ENCODE measurements at regions not wholly inside any gene's neighbourhood (a gene's known extent, or its start where the extent isn't known, plus 50 kb on each side); places are given as distances from the start of the nearest gene placed in this dataset.

DNA sequence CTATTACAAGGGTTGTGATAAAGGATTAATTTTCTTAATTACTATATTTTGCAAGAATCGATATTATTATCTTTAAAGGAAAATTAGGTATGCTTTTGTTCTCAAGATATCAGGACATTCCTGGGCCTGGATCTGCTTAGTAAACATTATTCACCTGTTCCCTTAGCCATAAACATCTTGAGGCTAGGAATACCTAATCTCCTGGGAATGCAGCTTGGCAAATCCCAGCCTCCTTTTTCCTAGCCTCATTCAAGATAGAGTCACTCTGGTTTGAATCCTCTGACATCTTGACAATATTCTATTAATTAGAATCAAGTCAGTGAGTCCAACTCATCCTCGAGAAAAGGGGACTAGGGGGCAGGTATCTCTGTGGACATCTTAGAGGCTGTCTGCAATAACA is 327.1 kb downstream of the STIM2 start:
- no peak for DNase-seq

DNA sequence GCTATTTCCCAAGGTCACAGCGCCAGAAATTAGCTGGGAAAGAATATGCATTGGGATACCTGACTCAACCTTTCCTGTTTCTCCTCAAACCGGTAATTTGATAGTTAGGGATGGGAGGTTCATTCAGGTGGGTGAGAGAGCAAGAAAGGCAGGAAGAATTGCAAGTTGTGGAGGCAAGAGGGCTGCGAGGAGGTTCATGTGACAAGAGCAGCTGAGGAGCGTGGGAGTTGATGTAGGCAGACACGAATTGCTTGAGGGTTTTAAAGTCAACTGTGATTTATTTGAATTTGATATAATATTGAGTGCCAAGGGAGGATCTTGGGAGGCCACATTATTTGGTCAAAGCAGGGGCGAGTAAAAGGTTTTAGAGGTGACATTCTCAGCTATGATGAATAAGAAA is 329.0 kb downstream of the STIM2 start:
- DNase-seq, result no peak

DNA sequence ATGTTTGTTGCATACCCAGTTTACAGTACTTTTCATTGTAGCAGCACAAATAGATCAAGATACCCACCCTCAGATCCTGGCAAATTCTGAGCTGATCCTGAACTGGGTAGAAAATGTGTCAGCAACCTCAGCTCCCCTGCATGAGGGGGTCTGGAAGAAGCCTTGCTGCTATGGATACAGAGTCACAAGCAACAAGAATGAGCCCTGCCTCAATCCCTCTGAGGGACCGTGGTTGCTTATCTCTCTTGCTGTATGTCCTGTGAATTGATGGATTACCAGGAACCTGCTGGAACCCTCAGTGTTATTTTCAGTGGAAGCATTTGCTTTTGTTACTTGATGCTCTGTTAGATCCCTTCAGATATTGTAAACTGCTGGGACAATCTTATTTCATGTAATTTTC is 331.0 kb downstream of the STIM2 start:
- no peak for DNase-seq

DNA sequence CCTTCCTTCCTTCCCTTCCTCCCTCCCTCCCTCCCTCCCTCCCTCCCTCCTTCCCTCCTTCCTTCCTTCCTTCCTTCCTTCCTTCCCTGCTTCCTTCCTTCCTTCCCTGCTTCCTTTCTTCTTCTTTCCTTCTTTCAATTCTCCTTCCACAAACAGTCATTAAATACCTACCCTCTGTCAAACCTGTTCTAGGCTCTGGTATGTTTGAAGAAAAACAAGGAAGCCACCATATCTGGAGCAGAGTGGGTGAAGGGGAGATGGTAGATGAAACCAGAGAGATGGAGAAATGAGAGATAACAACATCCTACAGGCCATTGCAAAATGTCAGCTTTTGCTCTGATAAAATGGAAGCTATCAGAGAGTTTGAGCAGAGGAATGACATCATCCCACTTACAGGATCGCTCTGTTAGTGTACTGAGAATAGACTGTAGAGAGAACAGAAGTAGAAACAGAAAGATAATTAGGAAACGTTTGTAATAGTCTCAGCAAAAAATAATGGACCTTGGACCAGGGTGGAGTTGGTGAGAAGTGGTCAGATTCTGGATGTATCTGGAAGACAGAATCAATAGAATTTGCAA is 334.0 kb downstream of the STIM2 start:
- DNase-seq, result no peak

DNA sequence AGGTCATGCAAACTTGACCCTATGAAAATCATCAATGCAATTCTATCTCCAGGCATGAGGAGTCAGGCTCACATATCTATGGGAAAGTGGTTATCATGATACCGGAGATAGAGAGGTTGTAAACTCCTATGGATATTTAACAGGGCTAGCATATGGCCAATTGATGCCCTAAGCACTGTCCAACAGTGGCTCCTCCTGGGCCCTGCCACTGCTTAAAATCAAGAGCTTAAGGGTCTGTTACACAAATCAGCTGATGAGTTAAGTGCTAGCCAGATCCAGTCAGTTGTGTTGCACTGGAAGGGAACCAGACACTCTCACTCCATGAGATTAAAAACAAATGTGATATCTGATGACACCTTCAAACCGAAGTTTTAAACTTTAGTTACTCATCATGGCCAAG is 337.6 kb downstream of the STIM2 start:
- DNase-seq, result no peak

DNA sequence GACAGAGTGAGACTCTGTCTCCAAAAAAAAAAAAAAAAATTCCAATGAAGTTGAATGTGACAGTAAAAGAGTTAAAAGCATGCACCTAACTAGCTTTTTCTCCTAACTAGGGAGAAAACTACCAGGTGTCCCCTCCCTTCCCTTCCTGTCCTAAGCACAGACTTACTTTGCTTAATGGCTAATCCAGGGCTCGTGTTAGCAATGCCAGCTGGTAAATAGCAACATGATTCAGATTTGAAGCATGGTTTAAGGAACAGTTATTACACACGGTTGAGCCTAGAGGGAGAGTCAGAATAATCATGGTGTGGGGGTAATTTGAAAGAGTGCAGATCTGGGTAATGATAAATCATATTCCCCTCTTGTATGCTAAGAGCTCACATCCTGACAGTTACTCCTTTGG is 338.3 kb downstream of the STIM2 start:
- DNase-seq, result no peak

DNA sequence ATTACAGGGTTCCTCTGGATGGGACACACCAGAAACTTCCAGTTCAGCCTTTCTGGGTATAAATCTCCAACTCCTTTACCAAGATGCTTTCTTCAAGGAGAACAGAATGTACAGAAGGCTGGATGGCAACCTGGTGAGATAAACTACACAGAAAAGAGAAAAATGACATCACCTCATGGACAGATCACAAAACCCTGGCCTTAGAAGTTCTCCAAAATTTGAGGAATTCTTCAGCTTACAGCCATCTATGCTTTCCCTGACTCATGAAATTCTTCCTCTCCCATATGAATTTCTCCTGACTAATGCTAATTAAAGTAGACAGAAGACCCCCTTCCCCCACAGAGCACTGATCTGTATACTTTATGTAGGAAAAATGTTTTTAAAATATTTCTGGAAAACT is 345.4 kb downstream of the STIM2 start:
- no peak for DNase-seq

DNA sequence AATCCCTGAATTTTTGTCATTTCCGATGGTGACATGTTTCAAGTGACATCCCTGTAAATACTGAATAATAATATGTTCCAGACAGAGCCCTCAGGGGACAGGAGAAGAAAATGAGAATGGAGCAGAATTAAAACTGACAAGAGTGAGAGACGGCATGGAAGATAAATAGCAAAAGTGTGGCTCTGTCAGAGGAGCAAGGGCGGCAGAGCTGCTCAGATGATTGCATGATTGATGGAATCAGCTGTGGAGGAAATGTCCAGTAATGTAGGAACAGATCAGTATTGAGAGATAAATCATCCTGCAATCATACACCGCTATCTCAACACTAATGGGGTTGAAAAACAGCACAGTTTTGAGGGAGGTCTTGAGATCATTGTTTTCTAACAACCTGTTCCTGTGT is 350.3 kb downstream of the STIM2 start:
- DNase-seq, result no peak

DNA sequence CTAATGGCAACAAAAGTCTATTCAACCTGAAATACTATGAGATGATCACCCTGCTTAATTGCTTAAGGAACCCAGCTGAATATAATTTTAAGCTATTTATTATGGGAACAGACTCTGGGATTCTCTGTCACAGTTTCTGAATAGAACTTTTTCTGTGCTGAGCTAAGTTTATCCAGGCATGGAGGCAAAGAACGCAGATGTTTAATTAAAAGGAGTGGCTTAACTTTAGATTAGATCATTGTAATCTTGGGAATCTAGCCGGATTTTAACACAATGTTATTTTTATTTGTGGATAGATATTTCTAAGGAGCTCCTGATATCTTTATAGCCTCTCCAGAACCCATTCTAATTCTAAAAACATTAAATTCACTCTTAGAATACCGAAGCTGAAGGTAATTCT is 353.4 kb downstream of the STIM2 start:
- DNase-seq, result no peak

DNA sequence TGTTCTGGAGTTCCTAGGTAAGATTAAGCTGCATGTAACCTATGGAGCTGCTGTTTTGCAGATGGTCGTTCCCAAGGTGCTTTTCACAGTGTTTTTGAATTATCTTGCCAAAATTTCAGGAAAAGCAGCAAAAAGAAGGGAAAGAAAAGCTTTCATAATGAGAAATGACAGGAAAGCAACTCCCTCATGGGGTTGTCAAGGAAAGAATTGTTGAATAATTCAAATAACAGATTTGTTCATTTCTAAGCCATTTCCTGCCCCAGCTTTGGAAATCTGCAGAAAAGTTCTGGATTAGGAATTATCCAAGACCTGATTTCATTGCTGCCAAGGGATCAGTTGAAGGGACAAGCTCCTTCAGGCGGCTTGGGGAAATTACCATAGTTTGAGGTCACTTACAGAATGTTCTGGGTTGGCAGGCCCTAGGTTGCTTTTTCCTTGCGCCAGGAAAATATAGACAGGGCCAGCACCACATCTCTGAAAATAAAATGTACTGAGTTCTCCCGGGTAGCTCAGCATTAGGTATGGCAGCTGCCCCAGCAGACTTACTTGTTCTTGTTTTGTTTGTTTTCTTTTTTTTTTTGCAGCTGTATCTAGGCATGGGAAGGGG is 354.7 kb downstream of the STIM2 start:
- no peak for DNase-seq

DNA sequence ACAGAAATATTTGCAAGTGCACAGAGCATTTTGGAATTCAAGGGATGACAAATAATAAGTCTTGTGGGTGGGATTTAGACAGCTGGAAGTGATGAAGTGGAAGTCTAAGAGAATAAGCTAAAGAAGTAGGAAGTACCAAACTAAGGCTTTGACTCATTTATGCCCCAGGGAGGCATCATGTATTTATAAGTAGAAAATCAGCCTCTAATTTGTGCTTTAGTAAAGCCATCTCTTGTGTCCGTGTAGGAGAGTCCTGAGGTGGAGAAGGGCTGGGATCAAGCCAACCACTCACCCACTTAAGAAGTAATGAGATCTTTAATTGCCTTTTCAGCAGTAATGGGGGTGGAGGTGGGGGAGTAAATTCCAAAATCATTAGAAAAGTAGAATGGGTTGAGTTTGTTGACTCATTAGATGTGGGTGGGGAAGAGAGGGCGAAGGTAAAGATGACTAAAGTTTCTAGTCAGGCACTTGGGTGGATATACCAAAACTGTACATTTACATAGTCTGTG is 356.7 kb downstream of the STIM2 start:
- no peak for DNase-seq

DNA sequence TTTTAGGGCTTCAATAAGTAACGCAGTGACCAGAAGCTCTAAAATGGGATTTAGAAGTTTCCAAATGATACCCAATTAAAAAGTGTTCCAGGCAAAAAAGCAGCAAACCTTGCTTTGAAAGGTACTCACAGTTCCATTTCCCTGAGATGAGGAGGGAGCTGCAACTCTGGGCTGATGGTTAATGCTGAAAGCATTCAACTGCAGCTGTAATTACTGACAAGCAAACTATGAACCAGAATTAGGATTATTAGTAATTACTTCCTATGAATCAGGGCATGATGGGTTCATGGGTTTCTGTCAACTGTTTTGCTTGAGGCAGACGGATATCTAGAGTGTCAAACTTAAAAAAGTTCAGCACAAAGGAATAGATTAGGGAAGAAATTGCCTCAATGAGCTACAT is 357.4 kb downstream of the STIM2 start:
- DNase-seq, result no peak

DNA sequence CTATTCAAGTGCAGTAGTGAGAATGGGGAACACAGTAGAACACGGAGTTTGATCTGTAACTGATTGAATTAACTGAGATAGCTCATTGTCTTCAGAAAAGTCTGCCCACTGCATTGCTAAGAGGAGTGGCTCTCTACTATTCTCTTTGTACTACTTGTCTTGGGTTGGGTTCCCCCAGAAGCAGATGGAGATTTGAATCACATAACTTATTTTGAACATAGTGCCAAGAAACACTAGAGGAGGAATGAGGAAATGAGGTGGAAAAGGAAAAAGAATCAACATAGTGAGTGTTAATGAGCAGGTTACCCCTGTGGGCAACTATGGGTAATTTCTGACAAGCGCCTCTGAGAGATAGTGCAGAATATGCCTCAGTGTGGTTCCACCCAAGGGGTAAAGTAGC is 362.7 kb downstream of the STIM2 start:
- no peak for DNase-seq

DNA sequence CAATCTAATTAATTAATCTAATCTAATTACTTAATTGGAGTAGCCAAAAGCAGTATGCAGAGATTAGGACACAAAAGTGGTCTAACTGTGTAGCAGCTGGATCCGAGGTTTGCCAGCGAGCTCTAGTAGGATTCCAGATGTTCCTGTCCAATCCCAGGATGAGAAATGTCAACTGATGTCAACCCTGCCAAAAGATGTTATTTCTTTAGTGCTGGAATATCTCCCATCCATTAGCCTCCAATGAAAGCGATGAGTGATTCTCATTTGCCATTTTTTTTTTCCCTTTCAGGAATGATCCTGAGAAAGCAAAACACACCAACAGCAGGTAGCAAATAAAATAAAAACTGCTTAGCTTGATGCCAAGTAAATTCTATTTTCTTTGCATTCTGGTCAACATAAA is 372.9 kb downstream of the STIM2 start:
- no peak for DNase-seq

DNA sequence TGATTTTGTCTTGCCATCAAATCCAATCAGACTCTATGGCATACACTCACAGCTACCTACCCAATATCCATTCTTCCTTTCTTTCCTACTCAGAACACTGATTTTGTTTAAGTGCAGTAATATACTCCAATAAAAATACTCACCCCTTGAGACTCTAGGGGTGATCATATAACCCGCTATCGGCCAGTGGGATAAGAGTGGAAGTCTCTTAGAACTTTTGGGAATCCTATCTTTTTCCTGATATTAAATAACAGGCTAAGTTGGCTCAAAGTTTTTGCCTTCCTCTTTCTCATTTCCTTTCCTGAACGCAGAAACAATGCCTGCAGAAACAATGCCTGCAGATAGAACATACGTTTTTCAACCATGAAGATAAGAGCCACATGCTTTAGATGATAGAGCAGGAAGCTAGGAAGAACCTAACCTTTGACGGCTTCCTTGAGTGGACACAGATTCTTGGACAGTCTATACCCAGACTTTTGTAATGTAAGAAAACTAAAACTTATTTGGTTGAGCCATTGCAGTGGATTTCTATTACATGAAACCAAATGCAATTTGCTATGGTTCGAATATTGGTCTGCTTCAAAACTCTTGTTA is 373.8 kb downstream of the STIM2 start:
- DNase-seq, result no peak

DNA sequence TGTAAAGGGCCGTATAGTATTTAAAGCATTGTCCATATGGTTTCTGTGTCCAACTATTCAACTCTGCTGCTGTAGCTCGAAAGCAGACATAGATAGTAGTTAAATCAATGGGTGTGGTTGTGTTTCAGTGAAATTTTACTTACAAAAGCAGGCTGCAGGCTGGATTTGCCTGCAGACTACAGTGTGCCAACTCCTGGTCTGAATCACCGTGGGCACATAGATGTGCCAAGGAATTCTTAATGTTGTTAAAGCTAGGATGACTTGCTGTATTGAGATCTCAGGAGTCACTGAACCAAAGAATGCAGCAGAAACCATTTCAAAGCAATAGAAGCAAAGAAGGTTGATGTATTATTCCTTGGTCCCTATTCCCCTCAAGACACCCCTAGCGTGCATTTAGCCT is 379.0 kb downstream of the STIM2 start:
- DNase-seq, result no peak

DNA sequence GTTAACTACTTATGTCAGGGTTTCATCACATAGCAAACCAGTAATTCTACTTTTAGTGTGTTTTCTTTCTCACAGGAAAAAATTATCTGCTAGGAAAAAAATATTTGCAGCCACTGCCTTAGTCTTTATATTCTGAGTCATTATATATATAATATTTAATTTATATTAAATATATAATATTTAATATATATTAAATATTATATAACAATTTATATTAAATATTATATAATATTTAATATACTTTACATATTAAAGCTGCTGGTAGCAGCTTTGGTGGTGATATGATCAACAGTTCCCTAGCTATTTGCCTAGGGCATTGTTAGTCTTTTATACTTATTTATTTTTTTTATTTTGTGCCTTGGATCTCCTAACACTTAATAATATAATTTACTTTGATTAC is 381.6 kb downstream of the STIM2 start:
- DNase-seq, result no peak

DNA sequence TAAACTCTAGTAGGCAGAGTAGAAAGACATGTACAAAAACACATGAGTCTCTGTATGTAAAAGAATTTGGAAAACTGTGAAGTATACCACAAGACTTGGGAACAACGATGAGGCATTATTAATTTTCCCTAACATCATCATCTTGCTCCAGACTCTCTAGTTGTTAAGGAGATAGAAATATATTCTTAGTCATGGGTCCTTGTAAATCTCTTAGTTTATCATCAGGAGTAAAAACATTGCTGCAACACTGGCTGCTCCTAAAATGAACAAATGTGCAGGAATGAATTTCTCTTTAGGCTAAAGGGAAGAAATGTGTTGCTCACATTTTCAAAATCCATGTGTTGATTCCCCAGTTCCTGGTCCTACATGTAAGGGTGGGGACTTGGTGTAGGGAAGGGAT is 384.6 kb downstream of the STIM2 start:
- no peak for DNase-seq

DNA sequence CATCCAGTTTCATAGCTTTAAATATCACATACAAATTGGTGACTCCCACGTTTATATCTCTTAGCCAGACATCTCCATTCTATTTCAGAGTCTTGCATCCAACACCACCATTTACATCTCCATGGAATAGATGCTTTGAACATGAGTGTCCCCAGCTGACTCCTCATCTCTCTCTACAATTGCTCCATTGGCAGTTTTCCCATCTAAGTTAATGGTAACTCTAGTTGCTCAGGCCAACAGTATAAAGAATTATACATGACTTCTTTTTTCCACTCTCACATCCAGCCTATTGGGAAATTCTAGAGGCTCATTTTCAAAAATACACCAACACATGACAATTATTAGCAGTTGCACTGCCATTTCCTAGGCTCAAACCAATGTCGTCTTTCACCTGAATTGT is 388.2 kb downstream of the STIM2 start:
- DNase-seq, result no peak

DNA sequence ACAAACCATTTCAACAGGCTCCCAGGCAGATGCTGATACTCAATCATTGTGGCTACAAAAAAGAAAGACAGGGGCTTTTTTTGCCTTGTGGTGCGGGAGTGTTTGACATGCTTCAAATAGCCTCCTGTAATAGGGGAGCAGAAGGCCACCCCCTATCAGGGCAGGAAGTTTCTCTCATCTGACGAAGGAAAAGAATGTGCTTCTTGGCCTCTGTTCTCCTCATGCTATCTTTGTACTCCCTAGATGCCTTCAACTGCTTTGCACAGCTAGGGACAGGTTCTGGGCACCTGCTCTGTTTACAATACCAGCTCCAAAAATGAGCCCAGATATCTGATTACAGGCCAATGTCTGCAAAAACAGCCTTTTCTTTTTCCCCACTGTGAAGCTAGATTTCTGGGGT is 391.1 kb downstream of the STIM2 start:
- DNase-seq, result no peak

DNA sequence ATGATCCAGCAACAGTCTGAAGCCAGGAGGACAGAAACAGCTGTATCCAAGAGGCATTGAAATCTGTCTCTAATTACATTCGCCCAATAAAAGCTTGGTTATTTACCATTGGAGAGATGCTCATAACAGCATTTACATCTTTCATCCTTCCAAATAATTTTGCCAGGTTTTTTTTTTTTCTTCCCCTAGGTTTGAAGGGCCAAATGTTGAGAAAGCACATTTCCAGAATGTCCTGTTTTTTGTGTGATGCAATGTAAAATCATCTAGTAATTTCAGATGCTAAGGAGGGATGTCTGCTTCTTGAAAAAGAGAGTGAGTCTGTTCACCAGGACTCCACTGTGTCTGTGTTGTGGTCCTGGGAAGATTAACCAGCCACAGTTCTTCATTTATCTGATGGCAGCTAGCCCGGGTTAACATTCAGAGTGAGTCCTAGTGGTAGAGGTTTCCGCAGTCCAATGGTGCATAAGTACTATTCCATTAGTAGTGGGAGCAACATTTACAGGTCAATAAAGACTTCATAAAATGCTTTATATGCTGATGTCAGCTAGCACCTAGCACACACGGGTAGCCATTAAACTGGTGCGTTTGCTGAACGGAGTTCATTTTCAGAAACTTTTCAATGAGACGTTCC is 406.8 kb downstream of the STIM2 start:
- DNase-seq, result no peak

DNA sequence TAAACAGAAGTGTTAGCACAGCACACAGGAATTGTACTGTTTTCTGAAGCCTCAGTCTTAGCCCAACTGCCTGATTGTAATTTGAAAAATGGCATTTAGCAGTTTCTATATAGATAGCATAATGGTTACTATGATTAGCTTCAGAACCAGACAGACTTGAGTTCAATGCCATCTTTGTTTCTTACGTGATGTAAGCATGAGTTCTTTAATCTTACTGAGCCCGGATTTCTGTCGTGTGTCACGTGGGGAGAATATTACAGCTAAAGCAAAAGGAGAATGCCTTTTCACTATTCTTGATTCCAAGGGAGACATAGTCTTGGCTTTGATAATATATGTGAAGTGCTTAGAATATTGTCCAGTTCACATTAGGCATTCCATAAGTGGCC is 407.3 kb downstream of the STIM2 start:
- DNase-seq, result no peak

DNA sequence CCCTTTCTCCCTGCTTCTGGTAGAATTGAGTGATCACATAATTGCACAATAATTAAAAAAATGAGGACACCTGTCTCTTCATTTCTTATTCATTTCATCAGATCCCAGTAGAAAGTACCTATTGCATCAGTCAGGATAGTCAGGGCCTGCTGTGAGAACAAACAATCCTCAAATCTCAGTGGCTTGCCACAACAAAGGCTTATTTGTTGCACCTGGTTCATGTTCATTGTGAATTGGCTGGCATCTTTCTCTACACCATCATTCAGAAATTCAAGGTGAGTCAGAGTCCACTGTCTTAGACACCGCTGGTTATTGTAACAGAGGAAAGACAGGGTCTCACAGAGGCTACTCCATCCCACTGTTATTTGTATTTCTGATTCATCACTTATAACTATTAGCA is 409.8 kb downstream of the STIM2 start:
- no peak for DNase-seq

DNA sequence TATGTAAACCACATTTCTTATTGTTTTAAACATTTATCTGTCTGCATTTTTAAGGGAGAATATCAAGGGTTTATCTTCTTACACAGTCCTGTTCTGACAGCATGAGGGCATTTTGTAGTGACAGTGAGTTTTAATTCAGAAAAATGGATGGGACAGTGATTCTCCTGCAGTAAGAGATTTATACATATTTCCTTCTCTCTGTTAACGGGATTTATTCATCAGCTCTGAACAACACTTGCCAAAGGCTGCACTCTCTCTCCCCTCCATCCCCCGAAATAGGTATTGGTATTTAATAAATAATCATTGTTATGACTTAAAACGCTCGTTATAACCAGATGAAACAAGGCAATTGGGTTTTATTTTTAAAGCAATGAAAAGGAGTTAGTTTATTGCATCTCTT is 410.9 kb downstream of the STIM2 start:
- no peak for DNase-seq

DNA sequence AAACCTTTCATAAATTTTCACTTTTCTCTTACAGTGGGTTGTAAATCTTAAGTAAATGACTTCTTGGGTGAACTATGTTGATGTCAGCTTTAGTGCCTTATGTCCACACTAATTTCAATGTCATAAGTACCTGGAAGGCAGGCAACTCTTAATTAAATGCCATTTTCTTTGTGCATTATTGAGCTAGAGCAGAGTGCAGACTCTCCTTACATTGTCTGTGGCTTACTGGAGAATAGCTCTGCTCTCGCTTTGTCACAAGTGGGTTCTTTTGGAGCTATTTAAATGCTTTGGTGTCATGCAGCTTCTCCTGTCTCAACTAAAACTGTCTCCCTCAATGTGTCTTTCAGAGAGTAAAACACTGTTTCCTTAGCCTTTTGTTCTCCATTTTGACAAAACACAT is 411.6 kb downstream of the STIM2 start:
- no peak for DNase-seq
